ENCODE measurements at regions not wholly inside any gene's neighbourhood (a gene's known extent, or its start where the extent isn't known, plus 50 kb on each side); places are given as distances from the start of the nearest gene placed in this dataset.

DNA sequence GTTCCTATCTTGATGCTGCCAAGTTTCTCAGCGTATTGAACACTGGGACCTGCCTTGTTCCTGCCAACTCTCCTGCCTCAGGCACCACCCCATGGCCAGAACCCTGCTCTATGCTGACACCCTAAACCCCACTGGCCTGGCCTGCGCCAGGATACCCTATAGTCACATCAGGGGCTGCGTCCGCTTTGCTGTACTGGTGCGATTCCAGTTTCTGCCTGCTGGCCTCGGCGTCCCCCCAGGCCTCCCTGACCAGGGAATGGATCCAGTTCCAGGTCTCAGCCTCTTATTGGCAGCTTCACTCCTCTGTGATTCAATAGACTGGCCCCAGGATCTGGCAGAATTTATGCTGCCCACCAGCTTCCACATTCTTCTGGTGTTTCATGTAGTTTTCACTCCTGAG lies 55.0 kb downstream of the GPR6 start:
- no peak for ATAC-seq
- intact Hi-C loops (cut with DNase I): no loop called here
- DNase-seq (ENCODE audit: missing footprints): no peak

DNA sequence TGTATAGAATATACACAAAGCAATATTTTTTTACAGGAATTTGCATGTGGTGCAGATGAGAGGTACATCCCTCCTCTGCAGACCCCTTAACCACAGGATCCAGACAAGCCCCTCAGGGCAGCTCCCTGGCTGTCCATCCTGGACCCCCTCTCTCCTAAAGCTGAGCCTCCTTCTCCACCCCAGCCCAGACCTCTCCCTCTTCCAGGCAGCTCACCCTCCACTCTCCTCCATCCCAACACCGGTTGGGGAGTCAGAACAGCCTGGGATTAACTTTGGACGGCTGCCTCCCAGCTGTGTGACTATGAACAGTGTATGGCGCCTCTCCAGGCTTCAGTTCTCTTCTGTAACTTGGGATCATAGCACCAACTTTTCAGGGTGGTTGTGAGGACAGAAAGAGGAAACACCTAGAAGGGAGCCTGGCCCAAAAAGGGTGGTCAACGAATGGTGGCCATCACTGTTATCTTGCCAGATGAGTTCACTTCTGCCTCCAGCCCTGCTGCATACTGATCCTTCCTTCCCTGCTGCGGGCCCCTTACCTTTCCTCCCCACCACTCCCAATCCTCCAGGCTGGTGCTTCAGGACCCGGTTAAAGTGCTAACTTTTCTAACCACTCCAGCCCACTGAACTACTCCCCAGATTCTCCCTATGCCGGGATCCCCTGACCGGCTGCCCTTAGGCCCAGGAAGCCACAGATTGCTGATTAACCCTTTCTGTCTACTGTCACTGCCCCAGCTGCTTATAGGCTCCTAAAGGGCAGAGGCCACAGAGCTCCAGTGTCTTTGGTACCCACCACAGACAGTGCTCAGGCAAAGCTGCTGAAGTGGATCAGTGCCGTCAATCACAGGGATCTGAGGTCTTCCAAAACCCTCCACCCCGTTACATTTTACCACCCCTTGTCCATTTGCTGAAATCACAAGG lies 55.9 kb downstream of the GPR6 start:
- DNase-seq (ENCODE audit: missing footprints) (no peak), ATAC-seq (no peak)
- intact Hi-C loops (cut with DNase I): no loop called here

DNA sequence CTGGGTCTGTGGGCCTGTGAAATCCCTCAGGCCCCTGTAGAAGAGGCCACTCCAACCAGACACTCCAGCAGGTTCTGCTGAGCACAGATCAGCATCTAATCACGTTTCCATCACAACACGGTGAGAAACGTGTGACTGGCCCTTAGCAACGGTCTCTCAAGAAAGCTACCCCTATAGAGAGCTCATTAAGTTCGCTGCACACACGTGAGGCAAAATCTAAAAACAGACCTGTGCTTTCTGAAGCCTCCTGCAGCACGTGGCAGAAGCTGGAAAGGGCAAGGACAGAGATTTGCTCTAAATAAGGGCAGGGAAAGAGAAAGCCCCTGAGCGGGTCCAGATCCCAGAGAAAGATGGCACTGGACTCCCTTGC lies 56.5 kb downstream of the GPR6 start:
- intact Hi-C loops (cut with DNase I): loop anchor here (5.0 kb wide), 1 partner anchor 507 kb away; no protein-coding TSS in a partner anchor
- no peak for ATAC-seq

DNA sequence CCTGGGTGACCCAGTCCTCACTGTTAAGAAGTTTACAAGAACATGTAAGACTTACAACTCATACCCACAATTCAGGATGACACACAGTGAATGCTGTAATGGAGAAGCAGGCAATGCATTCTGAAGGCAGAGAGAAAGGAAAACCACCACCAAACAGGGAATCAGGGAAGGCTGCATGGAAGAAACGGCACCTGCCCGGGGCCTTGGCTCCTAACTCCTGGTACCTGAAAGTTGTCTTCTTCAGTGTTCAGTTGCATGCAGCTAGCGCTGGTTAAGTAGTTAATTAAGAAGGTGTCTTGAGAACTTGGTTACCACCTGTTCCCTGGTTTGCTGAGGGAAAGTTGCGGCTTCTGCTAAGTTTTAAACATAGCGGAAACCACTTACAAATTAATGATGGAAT lies 57.2 kb downstream of the GPR6 start:
- intact Hi-C loops (cut with DNase I): loop anchor here (5.0 kb wide), 1 partner anchor 508 kb away; no protein-coding TSS in a partner anchor
- ATAC-seq (no peak), DNase-seq (ENCODE audit: missing footprints) (no peak)

More for the DNA sequence above, 56.5 kb downstream of the GPR6 start:
- DNase-seq (ENCODE audit: missing footprints): no peak

DNA sequence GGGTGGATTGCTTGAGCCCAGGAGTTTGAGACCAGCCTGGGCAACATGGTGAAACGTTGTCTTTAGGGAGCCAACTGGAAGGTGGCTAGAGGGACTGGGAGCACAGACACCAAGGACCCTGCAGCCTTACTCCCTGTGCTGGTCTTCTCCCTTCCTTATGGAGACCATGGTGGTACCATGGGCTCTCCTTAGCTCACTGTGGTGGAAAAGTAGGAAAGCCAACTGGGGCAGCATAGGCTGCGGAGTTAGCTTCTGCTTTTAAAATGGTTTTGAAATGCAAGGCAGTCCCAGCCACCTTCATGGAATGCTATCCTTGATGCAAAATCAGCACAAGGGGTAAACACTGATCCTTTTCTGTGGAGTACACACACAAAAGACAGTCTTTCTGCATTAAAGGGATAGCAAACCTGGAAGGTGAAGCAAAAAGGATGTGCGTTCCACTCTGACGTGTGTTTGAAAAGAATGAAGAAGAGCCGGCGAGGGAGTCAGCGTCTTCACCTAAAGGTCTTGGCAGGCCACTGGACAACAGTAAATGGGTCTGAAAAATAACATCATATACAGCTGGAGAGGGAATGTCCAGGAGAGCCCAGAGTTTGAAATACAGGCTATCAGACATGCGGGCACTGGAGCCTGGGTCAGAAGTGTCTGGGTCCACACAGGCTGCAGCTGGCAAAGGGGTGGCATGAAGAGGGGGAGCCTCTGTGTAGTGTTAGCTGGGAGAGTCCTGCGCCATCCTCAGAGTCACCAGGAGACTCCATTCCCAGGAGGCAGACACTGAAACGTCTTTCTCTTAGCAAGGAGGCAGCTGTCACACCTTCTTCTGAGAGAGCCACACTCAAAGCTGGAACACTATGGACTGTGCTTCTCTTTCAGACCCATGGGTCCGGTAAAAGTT lies 58.5 kb downstream of the GPR6 start:
- ATAC-seq (no peak), DNase-seq (ENCODE audit: missing footprints) (no peak)
- intact Hi-C loops (cut with DNase I): loop anchor here (5.0 kb wide), 1 partner anchor 509 kb away; no protein-coding TSS in a partner anchor

DNA sequence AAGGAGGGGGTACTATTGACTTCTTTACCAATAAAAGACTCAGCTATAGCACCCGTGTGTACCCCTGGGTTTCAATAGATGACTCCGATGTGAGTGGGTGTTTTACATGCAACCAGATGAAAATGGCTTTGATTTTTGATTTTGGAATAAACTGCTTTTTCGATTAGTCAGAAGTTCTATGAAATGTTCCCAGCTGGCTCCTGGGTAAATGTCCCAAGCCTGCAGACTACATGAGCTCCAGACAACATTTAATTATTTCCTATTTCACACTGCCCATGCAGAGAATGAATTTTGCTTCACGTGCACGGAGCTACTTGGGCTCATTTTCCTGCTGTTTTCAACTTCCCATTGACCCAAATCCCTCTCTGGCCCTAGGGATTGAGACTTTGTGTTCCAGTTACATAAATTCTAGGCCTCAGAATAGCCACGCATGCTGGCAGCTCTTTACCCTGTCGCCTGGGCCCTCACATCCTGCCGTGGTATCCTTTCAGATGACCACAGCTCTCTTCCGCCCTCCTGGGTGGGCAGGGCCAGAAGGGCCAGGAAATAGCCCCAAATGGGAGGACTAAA lies 59.7 kb downstream of the GPR6 start:
- intact Hi-C loops (cut with DNase I): loop anchor here (5.0 kb wide), 1 partner anchor 511 kb away; no protein-coding TSS in a partner anchor
- DNase-seq (ENCODE audit: missing footprints) (no peak), ATAC-seq (no peak)

DNA sequence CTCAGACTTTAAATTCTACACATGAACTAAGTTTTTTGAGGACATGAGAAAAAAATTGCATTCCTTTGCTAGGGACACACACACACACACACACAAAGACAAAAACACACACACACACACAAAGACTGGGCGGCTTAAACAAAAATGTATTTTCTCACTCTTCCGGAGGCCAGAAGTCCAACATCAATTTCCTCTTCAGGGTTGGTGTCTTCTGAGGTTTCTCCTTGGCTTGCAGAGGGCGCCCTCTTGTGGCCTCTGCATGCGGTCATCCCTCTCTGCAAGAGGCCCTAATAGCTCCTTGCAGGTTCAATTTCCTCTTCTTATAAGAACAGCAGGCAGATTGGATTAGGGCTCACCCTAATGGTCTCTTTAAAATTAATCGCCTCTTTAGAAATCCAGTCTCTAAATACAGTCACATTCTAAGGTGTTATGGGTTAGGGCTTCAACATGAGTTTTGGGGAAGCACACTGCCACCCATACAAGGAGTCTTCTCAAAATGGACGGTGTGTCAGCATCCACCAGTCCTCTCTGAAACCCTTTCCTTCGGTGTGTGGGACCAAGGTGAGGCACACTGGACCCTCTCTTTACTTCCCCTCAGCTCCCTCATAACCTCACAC lies 61.4 kb downstream of the GPR6 start:
- ATAC-seq (peak; percentile 94), DNase-seq (ENCODE audit: missing footprints) (peak; percentile 90)
- intact Hi-C loops (cut with DNase I): loop anchor here (1.0 to 5.0 kb wide), 2 partner anchors 334 to 512 kb away; no protein-coding TSS in a partner anchor

DNA sequence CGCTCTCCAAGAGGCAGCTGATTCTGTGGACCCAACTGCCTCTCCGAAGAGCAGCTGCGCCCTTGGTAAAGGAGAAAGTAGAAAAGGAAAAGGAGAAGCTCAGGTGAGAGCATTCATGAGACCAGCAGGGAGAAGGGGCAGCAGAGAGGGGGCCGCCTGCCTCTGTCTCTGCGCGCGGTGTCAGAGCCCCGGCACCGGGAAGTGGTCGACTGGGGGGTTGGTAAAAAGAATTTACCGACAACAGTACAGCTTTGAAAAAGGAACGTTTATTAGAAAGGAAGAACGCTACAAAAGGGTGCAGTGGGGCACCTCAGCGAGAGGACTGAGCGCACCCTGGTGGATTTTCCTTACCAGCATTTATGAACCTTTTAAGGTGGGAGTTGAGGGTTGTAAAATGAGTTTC lies 61.9 kb downstream of the GPR6 start:
- peak; percentile 51 for ATAC-seq
- intact Hi-C loops (cut with DNase I): loop anchor here (1.0 to 5.0 kb wide), 2 partner anchors 335 to 513 kb away; no protein-coding TSS in a partner anchor
- DNase-seq (ENCODE audit: missing footprints): no peak

DNA sequence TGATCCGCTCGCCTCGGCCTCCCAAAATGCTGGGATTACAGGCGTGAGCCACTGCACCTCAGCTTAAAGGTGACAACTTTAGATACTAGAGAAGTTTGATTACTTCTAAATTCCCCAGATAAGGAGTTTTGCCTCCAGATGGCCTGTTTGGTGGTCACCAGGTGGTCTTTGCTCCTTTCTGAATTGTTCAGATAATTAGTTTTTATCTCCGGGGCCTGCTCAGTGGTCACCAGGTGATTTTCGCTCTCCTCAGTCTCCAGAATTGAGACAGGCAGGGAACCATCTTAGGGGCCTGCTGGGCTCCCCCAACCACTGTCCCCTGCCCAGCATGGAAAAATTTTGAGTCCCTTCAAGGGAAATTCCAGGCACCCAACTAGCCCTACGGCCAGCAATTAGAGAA lies 62.6 kb downstream of the GPR6 start:
- DNase-seq (ENCODE audit: missing footprints) (no peak), ATAC-seq (no peak)
- intact Hi-C loops (cut with DNase I): no loop called here

DNA sequence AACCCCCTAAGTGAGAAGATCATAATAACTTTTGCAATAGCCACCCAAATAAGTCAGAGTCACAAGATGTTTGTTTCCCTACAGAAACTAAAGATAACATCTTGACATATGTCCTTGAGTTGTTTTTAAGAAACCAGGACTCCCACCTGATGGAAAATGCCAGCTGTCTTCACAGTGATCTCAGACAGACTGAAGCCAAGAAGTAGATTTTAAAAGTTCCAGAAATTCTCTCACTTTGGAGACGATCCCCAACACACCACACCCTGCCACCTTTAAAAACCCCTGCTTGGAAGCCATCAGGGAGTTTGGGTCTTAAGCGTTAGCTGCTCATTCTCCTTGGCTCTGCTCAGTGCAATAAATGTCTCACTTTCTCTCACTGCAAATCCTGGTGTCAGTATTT lies 63.0 kb downstream of the GPR6 start:
- ATAC-seq (no peak), DNase-seq (ENCODE audit: missing footprints) (no peak)
- intact Hi-C loops (cut with DNase I): no loop called here

DNA sequence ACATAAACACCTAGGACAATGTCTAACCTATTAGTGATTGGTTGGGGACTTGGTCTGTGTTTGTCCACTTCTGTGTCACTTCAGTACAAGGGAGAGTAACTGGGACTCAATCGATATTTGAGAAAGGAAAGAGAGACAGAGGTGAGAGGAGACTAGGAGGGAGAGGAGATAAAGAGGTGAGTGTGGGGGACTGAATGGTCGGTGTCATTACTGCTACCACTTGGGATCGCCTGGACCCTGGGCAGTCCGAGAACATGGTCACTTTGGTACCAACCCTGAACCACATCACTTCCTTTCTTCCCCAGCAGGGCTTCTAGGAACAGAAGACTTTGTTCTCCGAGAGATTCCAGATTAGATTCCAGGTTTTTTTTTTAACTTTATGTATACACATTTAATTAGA lies 63.7 kb downstream of the GPR6 start:
- ATAC-seq (no peak), DNase-seq (ENCODE audit: missing footprints) (no peak)
- intact Hi-C loops (cut with DNase I): no loop called here

DNA sequence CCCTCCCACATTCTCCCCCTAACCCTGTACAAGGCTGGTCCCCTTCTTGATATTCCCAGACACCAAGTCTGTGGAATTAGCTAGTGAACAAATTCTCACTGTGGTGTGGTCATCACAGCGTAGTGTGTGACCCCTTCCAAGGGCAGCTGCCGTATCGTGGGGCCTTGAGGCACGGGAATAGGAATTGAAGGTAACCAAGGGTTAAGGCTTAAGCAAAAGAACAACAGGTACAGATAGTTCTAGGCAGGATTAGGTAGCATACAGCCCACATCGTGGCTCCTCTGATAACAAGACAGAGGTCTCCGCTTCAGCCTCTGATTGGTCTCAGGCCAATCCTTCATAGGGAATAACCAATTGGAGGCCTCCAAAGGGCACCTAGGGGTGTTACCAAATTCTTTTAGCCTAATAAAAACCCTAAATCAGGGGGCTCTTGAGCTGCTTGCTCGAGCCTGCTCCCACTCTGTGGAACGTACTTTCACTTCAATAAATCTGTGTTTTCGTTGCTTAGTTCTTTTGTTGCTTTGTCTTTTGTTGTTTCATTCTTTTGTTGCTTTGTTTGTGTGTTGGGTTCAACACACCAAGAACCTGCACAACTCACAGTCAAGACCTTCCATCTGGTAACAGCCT lies 64.7 kb downstream of the GPR6 start:
- no peak for DNase-seq (ENCODE audit: missing footprints)
- ATAC-seq: no peak
- intact Hi-C loops (cut with DNase I): no loop called here

DNA sequence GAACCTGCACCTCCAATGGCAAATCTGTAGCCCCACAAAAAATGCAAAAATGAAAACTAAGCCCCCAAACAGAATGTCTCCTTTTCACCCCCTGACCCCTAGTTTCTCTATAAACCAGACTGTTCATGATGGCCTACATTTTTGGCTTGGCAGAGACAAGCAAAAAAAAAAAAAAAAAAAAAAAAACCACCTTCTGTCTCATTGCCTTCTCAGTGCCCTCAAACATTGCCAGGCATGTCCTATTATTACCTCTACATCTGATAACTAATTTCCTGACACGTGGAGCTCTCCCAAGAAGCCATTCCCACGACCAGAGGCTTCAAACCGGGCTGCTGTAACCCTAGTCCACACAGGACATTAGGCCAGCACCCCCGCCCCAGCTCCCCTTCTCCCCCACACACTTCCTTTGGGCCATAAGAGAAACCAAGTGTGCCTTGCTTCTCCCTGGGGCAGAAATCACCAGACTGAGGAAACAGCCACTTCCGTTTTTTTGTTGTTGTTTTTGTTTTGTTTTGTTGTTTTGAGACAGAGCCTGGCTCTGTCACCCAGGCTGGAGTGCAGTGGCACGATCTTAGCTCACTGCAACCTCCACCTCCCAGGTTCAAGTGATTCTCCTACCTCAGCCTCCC lies 65.4 kb downstream of the GPR6 start:
- intact Hi-C loops (cut with DNase I): no loop called here
- ATAC-seq (no peak), DNase-seq (ENCODE audit: missing footprints) (no peak)

DNA sequence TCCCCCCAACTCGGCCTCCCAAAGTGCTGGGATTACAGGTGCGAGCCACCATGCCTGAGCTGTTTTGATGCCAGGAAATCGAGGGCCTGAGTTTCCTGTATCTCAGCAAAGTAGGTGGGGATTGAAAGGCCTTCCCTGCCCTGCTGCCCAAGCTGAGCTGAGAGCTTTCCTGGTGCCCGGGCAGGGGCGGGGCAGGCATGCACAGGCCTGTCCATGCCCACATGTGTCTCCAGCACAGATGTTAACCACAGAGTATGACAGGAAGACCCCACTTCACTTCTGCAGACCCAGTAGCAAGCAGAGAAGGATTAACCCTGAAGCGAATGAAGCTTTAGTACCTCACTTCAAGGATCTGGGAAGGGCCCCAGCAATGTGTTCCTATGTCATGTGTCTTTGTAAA lies 66.0 kb downstream of the GPR6 start:
- ATAC-seq: no peak
- DNase-seq (ENCODE audit: missing footprints): no peak
- intact Hi-C loops (cut with DNase I): no loop called here

DNA sequence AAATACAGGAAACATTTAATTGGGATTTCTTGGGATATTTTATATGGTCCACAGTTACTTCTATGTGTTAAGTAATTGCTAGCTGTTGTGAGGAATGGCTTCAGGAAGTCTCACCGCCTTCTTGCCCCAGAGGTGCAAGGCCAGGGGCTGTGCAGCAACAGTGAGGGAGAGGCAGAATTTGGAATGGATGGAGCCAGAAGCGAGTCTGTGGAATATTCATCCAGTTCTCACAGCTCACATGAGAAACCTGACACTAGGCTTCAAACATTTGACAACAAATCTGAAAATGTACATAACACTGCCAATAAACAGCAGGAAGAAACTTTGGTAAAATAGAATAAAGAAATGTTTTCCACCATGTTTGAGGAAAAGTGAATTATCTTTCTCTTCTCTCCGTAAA lies 66.5 kb downstream of the GPR6 start:
- ATAC-seq (no peak), DNase-seq (ENCODE audit: missing footprints) (no peak)
- intact Hi-C loops (cut with DNase I): no loop called here

DNA sequence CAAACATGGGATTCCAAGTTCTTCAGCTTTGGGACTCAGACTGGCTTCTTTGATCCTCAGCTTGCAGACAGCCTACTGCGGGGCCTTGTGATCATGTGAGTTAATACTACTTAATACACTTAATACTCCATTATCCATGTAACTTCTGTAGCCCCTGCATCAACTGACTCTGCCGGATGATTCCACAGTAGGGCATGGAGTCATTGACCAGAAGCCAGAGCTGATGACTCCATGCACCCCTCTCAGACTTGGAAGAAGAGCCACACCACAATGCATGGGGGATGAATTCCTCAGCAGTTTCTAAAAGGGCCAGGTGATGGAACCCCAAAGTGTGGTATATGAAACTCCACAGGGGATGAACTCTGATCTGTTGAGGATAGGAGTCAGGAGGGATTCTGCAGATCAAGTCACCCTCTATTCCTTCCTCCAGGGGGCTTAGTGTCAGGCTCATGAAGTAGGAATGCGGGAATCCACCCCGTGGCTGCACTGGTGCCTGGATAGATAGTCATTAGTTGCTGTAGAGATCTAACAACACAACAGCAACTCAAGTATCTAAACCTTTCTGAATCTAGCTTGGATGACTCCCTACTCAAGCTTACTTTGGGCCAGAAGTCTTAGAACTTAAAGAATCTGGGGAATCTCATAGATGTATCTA lies 70.2 kb downstream of the GPR6 start:
- no peak for DNase-seq (ENCODE audit: missing footprints)
- intact Hi-C loops (cut with DNase I): no loop called here
- no peak for ATAC-seq

DNA sequence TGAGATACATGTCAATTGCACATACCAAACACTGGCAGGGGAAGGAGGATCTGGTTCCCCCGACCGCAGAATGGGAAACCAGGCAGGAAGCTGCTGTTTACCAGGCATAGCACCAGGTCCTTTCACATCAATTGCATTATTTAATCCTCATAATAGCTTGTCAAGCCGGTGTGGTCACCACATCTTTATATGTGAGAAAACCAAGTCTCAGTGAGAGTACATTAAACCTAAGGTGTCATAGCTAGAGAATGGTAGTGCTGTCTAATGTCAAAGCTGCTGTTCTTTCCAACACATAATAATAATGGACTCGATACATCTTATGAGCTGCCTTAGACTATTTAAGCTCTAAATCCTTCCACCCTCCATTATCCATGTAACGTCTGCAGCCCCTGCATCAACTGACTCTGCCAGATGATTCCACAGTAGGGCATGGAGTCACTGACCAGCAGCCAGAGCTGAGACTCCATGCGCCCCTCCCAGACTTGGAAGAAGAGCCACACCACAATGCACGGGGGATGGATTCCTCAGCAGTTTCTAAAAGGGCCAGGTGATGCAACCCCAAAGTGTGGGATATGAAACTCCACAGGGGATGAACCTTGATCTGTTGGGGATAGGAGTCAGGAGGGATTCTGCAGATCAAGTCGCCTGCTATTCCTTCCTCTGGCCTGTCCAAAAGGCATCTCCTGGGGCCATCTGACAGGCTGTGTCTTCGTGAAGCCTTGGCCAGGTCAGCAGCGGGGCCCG lies 71.8 kb downstream of the GPR6 start:
- intact Hi-C loops (cut with DNase I): loop anchor here (5.0 kb wide), 1 partner anchor 523 kb away; no protein-coding TSS in a partner anchor
- ATAC-seq (no peak), DNase-seq (ENCODE audit: missing footprints) (no peak)
